PFSK-1 (cell line): ENCODE measurements at regions not wholly inside any gene's neighbourhood (a gene's known extent, or its start where the extent isn't known, plus 50 kb on each side); places are given as distances from the start of the nearest gene placed in this dataset.

ENCODE experiments used
- FOXP2 ChIP-seq: optimal IDR thresholded peaks from 2 replicates; pipeline ENCODE3; 2011; ENCODE audit warnings: borderline replicate concordance, control low read depth, inconsistent platforms; ENCODE audit not compliant: insufficient read depth; ENCODE audit errors: extremely low read length, extremely low read depth
- POLR2AphosphoS5 ChIP-seq: IDR thresholded peaks from 2 replicates; pipeline ENCODE4 v1.6.1; 2012; ENCODE audit warnings: low read depth, mild to moderate bottlenecking, control low read depth, low read length, moderate library complexity
- SIN3A ChIP-seq: IDR thresholded peaks from 2 replicates; pipeline ENCODE4 v1.6.1; 2012; ENCODE audit warnings: mild to moderate bottlenecking, low read length, moderate library complexity, borderline replicate concordance; ENCODE audit not compliant: insufficient read depth
- TAF1 ChIP-seq: IDR thresholded peaks from 2 replicates; pipeline ENCODE4 v1.6.1; 2012; ENCODE audit warnings: low read length, control low read depth, borderline replicate concordance; ENCODE audit not compliant: insufficient read depth
- TF ChIP-seq, protein P1 (sequence below), 2 experiments: IDR thresholded peaks; 2 replicates each; pipeline versions ENCODE4 v1.6.1 to v1.8.0; 2011 to 2012; ENCODE audit warnings: low read depth in 2 of 2, low read length in 2 of 2, control low read depth in 1 of 2, inconsistent platforms in 1 of 2, mild to moderate bottlenecking in 1 of 2, moderate library complexity in 1 of 2; ENCODE audit not compliant: insufficient read depth in 1 of 2

DNA sequence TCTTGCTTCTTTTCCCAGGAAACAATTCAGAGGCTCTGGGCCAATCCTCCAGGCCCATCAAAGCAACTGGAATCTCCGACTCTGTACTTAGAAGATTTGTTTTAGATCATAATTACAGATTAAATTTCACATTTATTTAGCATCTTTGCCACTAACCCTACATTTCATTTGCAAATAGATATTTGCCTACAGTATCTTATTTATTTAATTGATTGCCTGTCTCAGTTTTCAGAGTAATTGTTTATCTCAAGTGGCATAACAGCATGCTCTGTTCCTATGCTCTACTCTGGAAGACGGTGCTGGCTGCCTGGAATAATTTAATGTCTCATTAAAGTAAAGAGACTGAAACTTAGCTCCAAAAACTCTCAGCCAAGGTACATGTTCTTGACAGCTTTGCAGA is 213.4 kb downstream of the HNMT start:
- TF ChIP-seq POLR2AphosphoS5 (no peak), TAF1 (no peak), SIN3A (no peak), FOXP2 (no peak)
- TF ChIP-seq, protein P1, sequence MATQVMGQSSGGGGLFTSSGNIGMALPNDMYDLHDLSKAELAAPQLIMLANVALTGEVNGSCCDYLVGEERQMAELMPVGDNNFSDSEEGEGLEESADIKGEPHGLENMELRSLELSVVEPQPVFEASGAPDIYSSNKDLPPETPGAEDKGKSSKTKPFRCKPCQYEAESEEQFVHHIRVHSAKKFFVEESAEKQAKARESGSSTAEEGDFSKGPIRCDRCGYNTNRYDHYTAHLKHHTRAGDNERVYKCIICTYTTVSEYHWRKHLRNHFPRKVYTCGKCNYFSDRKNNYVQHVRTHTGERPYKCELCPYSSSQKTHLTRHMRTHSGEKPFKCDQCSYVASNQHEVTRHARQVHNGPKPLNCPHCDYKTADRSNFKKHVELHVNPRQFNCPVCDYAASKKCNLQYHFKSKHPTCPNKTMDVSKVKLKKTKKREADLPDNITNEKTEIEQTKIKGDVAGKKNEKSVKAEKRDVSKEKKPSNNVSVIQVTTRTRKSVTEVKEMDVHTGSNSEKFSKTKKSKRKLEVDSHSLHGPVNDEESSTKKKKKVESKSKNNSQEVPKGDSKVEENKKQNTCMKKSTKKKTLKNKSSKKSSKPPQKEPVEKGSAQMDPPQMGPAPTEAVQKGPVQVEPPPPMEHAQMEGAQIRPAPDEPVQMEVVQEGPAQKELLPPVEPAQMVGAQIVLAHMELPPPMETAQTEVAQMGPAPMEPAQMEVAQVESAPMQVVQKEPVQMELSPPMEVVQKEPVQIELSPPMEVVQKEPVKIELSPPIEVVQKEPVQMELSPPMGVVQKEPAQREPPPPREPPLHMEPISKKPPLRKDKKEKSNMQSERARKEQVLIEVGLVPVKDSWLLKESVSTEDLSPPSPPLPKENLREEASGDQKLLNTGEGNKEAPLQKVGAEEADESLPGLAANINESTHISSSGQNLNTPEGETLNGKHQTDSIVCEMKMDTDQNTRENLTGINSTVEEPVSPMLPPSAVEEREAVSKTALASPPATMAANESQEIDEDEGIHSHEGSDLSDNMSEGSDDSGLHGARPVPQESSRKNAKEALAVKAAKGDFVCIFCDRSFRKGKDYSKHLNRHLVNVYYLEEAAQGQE (IDR thresholded peaks at IDR 0.05; ENCODE audit: insufficient read depth in 1 of 2, low read depth in 2 of 2, low read length in 2 of 2), result no peak
